GM12864 (cell line): ENCODE measurements at regions not wholly inside any gene's neighbourhood (a gene's known extent, or its start where the extent isn't known, plus 50 kb on each side); places are given as distances from the start of the nearest gene placed in this dataset.

ENCODE experiments used
- DNase-seq: peaks from one replicate; pipeline ENCODE4 v3.0.0-alpha.2; 2011; ENCODE audit warnings: low read depth
- H3K4me3 ChIP-seq: 2 replicates; pipeline ENCODE4 v1.5.1; 2011; ENCODE audit warnings: mild to moderate bottlenecking, low read depth, low read length, control low read depth
- TF ChIP-seq, protein P1 (sequence below): IDR thresholded peaks from 2 replicates; pipeline ENCODE4 v1.5.1; 2011; ENCODE audit warnings: low read depth, mild to moderate bottlenecking, moderate library complexity, low read length, control low read depth, inconsistent platforms; ENCODE audit errors: missing control alignments

DNA sequence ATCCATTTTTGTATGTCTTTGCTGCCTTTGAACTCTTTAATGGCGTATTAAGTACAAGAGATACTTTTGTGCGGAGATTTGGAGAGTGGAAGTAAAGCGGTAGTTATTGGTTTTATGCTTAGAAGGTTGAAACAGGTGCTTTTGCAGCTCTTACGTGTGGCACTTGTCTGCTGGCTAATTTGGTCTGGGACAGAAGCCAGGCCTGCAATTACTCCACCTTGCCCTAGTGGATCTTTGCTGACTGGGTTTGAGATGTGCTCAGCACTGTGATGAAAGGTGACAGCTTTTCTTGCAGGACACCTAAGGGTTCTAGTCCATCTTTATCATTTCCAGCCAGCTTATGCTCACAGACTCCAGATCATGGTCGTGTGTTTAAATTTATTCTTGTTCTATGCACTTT is 252.5 kb downstream of the RPL10L start:
- DNase-seq: no peak
- no peak overlapping the region for H3K4me3 ChIP-seq
- TF ChIP-seq, protein P1, sequence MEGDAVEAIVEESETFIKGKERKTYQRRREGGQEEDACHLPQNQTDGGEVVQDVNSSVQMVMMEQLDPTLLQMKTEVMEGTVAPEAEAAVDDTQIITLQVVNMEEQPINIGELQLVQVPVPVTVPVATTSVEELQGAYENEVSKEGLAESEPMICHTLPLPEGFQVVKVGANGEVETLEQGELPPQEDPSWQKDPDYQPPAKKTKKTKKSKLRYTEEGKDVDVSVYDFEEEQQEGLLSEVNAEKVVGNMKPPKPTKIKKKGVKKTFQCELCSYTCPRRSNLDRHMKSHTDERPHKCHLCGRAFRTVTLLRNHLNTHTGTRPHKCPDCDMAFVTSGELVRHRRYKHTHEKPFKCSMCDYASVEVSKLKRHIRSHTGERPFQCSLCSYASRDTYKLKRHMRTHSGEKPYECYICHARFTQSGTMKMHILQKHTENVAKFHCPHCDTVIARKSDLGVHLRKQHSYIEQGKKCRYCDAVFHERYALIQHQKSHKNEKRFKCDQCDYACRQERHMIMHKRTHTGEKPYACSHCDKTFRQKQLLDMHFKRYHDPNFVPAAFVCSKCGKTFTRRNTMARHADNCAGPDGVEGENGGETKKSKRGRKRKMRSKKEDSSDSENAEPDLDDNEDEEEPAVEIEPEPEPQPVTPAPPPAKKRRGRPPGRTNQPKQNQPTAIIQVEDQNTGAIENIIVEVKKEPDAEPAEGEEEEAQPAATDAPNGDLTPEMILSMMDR: no peak

DNA sequence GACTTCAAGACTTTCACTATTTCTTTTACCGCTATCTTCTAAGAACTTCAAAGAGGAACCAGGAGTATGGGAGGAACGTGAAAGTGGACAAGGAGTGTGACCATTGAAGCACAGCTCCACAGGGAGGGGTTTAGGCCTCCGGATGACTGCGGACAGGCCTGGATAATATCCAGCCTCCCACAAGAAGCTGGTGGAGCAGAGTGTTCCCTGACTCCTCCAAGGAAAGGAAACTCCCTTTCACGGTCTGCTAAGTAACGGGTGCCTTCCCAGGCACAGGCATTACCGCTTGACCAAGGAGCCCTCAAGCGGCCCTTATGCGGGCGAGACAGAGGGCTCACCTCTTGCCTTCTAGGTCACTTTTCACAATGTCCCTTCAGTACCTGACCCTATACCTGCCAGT is 267.0 kb downstream of the RPL10L start:
- TF ChIP-seq, protein P1: no peak
- no peak for DNase-seq
- no peak overlapping the region for H3K4me3 ChIP-seq

- DNase-seq: no peak
- TF ChIP-seq, protein P1: no peak
- no peak overlapping the region for H3K4me3 ChIP-seq
Measured at GRCh38 chr14:46381674-46382073, 269.9 kb downstream of the RPL10L start.

DNA sequence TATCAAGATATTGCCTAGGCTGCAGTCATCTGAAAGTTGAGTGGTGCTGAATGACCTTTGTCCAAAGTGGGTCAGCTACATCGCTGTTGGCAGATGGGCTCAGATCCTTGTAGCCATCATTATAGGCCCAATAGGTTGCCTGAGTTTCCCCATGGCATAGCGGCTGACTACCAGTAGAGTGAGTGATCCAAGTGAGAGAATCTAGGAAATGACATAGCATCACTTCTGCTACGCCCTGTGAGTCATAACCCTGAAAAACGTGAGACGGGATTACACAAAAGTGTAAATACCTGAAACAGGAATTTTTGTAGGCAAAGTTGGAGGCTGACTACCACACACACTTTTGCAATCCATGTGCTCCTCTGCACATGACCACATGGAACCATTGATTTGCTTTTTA is 273.3 kb downstream of the RPL10L start:
- TF ChIP-seq, protein P1: no peak
- H3K4me3 ChIP-seq: no peak overlapping the region
- DNase-seq: no peak

DNA sequence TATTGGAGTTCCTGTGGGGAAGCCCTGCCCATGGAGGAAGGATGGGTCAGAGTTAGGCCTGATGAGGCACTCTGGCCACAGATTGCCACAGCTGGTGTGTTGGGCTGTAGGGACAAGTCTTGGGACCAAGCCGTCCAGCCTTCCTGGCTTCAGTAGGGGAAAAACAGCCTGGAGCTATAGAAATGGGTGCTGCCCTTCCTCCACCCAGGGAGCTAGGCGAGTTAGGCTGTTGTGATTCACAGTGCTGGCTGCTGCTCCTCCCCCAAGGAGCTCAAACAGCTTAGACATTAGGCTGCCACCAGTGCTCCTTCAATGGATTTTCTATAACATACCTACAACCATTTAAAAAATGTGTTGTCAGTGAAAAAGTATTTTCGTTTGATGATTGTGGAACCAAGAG is 274.3 kb downstream of the RPL10L start:
- H3K4me3 ChIP-seq: no peak overlapping the region
- DNase-seq: no peak
- TF ChIP-seq, protein P1: no peak

DNA sequence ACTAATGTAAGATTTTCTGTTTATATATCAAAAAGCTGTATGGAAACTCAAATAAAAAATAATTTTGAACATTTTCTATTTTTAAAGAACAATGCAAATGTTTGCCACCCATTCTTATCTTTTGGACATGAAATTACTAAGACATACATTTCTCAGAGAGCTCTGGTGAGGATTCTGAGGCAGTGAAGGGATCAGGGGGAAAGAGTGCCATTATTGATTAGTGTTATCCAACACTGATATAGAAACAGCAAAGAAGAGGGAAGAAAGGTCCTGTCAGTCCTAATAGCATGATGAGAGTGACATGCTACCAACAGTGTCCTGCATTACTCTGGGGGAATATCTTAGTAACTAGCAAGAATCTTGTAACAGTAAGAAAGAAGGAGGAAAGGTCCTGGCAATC is 282.2 kb downstream of the RPL10L start:
- no peak for DNase-seq
- H3K4me3 ChIP-seq: no peak overlapping the region
- TF ChIP-seq, protein P1: no peak

GRCh38 chr14:46368275-46368674 is 283.3 kb downstream of the RPL10L start:
- DNase-seq: no peak
- no peak overlapping the region for H3K4me3 ChIP-seq
- TF ChIP-seq, protein P1: no peak
